GM21390 (cell line): ENCODE measurements at regions not wholly inside any gene's neighbourhood (a gene's known extent, or its start where the extent isn't known, plus 50 kb on each side); places are given as distances from the start of the nearest gene placed in this dataset.

Experiments used
- ATAC-seq: cut with Tn5 transposase; IDR thresholded peaks from one replicate; pipeline ENCODE4 v1.9.1; 2021; ENCODE audit not compliant: unreplicated experiment

GRCh38 chr13:32960626-32961025 lies 55.6 kb upstream of the KL start:
- ATAC-seq, result no peak

GRCh38 chr13:32961724-32962123 lies 54.5 kb upstream of the KL start:
- no peak for ATAC-seq

- ATAC-seq, result no peak
Measured at GRCh38 chr13:32962342-32962741, 53.9 kb upstream of the KL start.

GRCh38 chr13:32964987-32965386 lies 51.2 kb upstream of the KL start:
- ATAC-seq, result no peak
